ENCODE measurements at regions not wholly inside any gene's neighbourhood (a gene's known extent, or its start where the extent isn't known, plus 50 kb on each side); places are given as distances from the start of the nearest gene placed in this dataset.

DNA sequence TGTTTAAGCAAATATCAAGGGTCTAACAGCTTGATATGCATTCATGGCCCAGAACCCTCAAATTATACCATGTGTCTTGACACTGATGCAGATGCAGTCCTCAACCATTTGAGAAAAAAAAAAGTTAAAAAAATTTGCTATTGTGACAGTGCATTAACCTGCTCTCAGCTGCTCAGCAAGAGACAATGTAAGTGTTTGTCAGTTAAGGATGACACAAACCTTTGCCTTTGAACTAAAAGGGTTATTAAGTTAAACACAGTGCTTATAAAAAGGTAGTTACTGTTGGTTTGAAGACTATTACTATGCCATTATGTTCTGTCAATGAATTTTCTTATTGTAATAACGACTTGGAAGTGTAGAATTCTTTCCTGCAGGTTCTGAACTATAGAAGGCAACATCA lies 655.6 kb upstream of the NEGR1 start:
- TF ChIP-seq POLR2AphosphoS5 (IDR thresholded peaks at IDR 0.05; ENCODE audit: borderline replicate concordance, low read depth, low read length) (no peak), EZH2 (IDR thresholded peaks at IDR 0.05) (no peak), FOXP2 (optimal IDR thresholded peaks at IDR 0.05; ENCODE audit: control extremely low read depth, extremely low read length, insufficient read depth) (no peak)
